Eye (tissue), 1 donor: ENCODE measurements at regions not wholly inside any gene's neighbourhood (a gene's known extent, or its start where the extent isn't known, plus 50 kb on each side); places are given as distances from the start of the nearest gene placed in this dataset.
A peak's percentile ranks its signal among the peaks of the same experiment; 100 is the strongest.
"Not testable (repeated sequence)": the region's sequence is repeated elsewhere in the genome, so short reads cannot be mapped to it uniquely, and the experiment has no call there.

Experiments used
- DNase-seq: peaks from one replicate; pipeline ENCODE4 v3.0.0-alpha.2; 2015

GRCh38 chr1:187566354-187566753 lies 737.6 kb downstream of the PLA2G4A start:
- DNase-seq: no peak

- no peak for DNase-seq
These were observed 739.3 kb downstream of the PLA2G4A start for GRCh38 chr1:187568067-187568466.

- no peak for DNase-seq
These were observed 741.4 kb downstream of the PLA2G4A start for GRCh38 chr1:187570166-187570565.

- DNase-seq: no peak
These were observed 748.9 kb downstream of the PLA2G4A start for GRCh38 chr1:187577610-187578009.

- DNase-seq: no peak
These were observed 760.2 kb downstream of the PLA2G4A start for GRCh38 chr1:187588917-187589316.

GRCh38 chr1:187605736-187606135 lies 777.0 kb downstream of the PLA2G4A start:
- no peak for DNase-seq

- DNase-seq: not testable (repeated sequence)
These were observed 787.3 kb downstream of the PLA2G4A start for GRCh38 chr1:187615853-187616735.

GRCh38 chr1:187616830-187617229 lies 788.1 kb downstream of the PLA2G4A start:
- DNase-seq: not testable (repeated sequence)

- DNase-seq: no peak
These were observed 789.0 kb downstream of the PLA2G4A start for GRCh38 chr1:187617776-187618175.

- DNase-seq: no peak
These were observed 790.4 kb downstream of the PLA2G4A start for GRCh38 chr1:187619175-187619574.

GRCh38 chr1:187621951-187622350 lies 793.2 kb downstream of the PLA2G4A start:
- no peak for DNase-seq

- DNase-seq: no peak
These were observed 793.8 kb downstream of the PLA2G4A start for GRCh38 chr1:187622545-187622944.

- no peak for DNase-seq
These were observed 796.2 kb downstream of the PLA2G4A start for GRCh38 chr1:187624812-187625545.

- no peak for DNase-seq
These were observed 797.3 kb downstream of the PLA2G4A start for GRCh38 chr1:187626056-187626455.

GRCh38 chr1:187627516-187627915 lies 798.8 kb downstream of the PLA2G4A start:
- DNase-seq: no peak

- peak; percentile 33 for DNase-seq
These were observed 800.3 kb downstream of the PLA2G4A start for GRCh38 chr1:187629075-187629474.

- DNase-seq: no peak
These were observed 802.1 kb downstream of the PLA2G4A start for GRCh38 chr1:187630653-187631380.

GRCh38 chr1:187631381-187631675 lies 802.6 kb downstream of the PLA2G4A start:
- no peak for DNase-seq

GRCh38 chr1:187631984-187632383 lies 803.2 kb downstream of the PLA2G4A start:
- DNase-seq: no peak

GRCh38 chr1:187634940-187635339 lies 806.2 kb downstream of the PLA2G4A start:
- no peak for DNase-seq

GRCh38 chr1:187638733-187639434 lies 810.1 kb downstream of the PLA2G4A start:
- no peak for DNase-seq

- no peak for DNase-seq
These were observed 812.3 kb downstream of the PLA2G4A start for GRCh38 chr1:187641015-187641414.

- no peak for DNase-seq
These were observed 812.7 kb downstream of the PLA2G4A start for GRCh38 chr1:187641463-187641862.
